T-helper 1 cell treated with Interleukin-12 subunit alpha and Interleukin-12 subunit beta and Interleukin-4 antibody, amounts not matched to agents 30 ng/mL and 1 ng/mL, for 36 hours (primary cell): ENCODE measurements at regions not wholly inside any gene's neighbourhood (a gene's known extent, or its start where the extent isn't known, plus 50 kb on each side); places are given as distances from the start of the nearest gene placed in this dataset.

ENCODE experiments used
- intact Hi-C: fragments of 100-400 bp; cut with micrococcal nuclease; formaldehyde crosslinking; loops from one replicate; pipeline ENCODE4 v1.15.1; 2024

DNA sequence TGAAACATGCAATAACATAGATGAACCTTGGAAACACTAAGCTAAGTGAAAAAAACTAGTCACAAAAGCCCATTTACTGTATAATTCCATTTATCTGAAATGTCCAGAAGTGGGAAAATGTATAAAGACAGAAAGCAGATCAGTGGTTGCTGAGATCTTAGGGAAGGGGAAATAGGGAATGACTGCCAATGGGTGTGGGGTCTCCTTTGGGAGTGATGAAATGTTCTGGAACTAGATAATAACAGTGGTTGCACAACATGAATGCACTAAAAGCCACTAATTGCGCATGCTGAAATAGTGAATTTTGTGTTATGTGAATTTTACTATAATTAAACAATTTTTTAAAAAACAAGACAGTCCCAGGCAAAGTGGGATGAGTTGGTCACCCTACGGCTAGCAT lies 472.8 kb downstream of the CCDC171 start:
- intact Hi-C loops = no loop called here

DNA sequence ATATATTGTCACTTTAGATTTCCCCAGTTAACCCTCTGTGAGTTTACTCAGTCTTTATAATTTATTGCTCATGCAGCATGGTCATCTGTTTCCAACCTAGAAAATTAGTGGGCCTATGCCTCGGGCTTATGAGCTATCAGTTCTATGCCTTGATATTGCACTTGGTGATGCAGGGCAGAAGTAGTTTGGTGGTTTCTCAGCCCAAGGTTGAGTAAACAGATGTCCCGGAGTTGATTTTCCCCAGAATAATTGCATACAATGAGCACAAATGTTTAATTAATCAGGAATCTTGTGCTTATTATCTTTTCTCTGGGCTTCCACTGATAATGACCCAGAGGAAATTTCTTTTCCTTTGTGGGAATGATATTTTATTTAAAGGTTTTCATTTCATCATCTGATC lies 474.0 kb downstream of the CCDC171 start:
- intact Hi-C loops = no loop called here

DNA sequence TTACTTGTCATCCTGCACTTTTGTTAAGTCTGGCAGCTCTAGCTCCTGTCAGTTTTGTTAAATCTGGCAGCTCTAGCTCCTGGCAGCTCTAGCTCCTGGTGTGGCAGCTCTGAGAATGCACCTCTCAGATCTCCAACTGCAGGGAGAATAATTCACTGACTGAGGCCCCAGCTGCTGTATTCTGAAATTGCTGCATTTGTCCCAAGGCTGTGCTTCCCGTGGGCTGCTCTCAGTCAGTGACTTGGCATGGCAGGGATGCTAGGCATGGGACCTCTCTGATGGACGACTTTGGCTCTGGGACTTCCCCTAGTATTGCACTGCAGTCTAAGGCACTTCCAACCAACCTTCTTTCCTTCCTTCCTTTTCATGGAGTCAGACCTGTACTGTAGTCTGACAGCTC lies 475.7 kb downstream of the CCDC171 start:
- intact Hi-C loops = no loop called here

DNA sequence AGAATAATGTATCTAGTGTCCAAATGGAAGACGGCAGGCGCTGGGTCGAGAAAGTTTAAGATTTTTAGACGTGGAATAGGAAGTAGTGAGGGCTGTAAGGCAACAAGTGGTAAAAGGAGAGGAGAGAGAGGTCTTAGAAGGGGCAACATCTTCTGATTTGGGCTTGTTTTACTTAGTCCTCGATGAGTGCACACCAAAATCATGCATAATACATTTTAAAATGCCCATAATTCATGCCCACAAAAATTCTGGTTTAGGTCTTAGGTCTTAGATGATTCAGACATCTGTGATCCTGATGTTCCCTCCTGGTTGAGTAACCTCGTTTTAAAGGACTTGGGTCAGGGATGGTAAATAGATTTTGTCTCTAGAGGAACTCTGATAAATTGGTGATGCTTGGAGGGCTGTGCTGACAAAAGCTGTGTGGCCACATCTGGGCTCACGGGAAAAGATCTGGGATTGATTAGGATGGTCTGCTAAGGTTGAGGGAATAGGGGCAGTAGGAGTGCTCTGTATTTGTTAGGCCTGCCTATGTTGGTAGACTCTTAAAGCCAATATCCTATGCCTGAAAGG lies 476.3 kb downstream of the CCDC171 start:
- intact Hi-C loops = no loop called here

DNA sequence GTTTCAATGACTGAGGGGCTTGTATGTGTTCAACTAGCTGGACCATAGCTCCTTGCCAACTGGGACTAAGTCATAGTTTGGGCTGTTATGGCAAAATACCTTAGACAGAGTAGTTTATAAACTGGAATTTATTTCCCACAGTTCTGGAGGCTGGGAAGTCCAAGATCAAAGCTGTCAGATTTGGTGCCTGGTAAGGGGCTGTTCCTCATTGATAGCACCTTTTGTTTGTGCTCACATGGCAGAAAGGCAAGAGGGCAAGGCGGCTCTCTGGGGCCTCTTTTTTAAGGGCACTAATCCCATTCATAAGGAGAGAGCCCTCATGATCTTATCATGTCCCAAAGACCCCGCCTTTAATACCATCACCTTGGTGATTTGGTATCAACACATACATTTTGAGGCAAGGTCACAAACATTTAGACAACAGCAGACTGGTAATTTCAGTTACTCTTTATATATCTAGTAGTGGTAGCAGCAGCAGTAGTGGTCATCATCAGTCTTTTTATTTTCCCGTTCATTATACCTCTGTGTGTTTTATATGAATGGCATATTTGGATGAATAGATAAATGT lies 477.0 kb downstream of the CCDC171 start:
- intact Hi-C loops = loop anchor here (10.0 kb wide), 1 partner anchor 105 kb away; no protein-coding TSS in a partner anchor

DNA sequence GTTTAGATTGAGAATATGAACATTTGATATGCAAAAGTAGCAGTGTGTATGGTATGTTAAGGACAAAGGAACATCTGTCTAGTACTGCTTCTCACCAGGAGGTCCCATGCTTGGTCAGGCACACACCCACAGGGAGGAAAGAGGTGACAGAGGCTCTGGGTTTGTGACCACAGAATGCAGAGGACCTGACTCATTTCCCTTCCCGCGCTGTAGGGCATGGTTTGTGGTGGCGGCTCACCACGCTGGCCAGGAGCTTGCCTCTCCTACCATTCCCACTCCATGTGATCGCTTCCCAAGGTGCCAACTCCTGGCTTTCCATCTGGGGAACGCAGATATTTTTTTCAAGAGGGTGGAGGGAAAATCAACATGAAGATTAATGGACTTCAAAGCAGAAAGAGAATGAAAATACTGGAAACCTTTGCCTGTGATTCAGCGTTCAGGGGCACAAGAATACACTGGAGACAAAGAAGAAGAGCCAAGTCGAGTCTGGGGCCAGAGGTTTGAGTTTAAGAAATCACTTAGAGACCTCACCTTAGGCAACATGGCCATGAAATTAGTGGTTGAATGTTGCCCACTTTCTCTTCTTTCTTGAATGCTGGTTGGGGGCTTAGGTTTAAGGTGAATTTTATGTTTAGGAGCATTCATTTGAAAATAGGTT lies 477.8 kb downstream of the CCDC171 start:
- intact Hi-C loops = loop anchor here (10.0 kb wide), 1 partner anchor 104 kb away; no protein-coding TSS in a partner anchor

DNA sequence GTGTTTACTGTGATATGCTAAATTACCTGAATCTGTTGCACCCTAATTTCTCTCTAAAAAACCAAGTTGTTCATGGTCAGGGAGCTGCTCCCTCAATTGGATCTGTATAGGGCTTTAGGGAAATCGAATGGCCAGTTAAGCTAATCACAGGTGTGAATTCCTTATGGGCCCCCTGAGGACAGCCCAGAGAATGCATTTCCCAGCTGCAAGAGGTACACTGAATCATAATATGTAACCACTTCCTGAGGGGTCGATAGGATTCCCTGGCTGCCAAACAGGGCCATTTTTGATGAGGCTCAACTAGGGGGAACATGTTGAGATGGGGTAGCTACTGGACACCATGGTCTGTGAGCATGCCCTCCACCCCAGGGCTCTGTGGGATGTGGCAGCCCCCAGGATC lies 478.6 kb downstream of the CCDC171 start:
- intact Hi-C loops = loop anchor here (10.0 kb wide), 1 partner anchor 103 kb away; no protein-coding TSS in a partner anchor

DNA sequence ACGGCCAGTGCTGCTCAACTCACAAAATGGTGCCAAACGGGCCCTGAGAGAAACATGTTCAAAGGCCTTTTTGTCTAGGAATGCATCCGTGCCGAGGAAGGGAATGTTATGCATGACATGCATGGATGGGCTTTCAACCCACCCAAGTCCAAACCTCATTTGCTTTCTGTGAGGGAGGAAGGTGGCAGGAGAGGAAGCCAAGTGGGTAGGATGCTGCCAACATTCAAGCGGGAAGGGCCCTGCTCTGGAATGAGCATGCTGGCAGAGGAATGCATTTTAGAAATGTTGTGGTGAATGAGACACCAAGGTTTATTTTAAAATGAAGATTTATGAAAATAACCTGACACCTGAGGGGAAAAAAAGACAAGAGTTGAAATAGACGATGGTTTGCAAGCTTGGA lies 479.1 kb downstream of the CCDC171 start:
- intact Hi-C loops = loop anchor here (10.0 kb wide), 1 partner anchor 103 kb away; no protein-coding TSS in a partner anchor

DNA sequence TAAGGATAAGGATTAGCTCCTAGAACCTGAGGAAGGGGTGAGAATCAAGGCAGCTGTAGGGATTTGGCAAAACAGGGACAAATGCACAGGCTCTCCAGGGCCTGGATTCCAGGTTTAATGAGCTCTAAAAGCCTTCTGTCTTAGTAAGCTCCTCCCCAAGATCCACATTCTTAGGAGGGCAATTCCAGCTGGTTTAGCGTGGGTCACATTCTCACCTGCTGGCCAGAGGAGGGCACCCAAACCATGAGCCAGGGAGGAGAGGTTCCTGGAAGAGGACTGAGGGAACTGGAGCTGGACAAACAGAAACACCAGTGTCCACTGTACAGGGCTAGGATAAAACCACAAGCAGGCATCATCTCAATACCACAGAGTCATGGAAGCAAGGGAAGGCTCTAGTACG lies 480.0 kb downstream of the CCDC171 start:
- intact Hi-C loops = loop anchor here (10.0 kb wide), 1 partner anchor 102 kb away; no protein-coding TSS in a partner anchor

DNA sequence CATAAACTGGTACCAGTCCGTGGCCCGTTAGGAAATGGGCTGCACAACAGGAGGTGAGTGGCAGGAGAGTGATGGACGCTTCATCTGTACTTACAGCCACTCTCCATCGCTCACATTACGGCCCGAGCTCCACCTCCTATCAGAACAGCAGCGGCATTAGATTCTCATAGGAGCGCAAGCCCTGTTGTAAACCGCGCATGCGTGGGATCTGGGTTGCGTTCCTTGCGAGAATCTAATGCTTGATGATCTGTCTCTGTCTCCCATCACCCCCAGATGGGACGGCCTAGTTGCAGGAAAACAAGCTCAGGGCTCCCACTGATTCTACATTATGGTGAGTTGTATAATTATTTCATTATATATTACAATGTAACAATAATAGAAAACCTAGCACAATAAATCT lies 480.4 kb downstream of the CCDC171 start:
- intact Hi-C loops = loop anchor here (10.0 kb wide), 1 partner anchor 102 kb away; no protein-coding TSS in a partner anchor

DNA sequence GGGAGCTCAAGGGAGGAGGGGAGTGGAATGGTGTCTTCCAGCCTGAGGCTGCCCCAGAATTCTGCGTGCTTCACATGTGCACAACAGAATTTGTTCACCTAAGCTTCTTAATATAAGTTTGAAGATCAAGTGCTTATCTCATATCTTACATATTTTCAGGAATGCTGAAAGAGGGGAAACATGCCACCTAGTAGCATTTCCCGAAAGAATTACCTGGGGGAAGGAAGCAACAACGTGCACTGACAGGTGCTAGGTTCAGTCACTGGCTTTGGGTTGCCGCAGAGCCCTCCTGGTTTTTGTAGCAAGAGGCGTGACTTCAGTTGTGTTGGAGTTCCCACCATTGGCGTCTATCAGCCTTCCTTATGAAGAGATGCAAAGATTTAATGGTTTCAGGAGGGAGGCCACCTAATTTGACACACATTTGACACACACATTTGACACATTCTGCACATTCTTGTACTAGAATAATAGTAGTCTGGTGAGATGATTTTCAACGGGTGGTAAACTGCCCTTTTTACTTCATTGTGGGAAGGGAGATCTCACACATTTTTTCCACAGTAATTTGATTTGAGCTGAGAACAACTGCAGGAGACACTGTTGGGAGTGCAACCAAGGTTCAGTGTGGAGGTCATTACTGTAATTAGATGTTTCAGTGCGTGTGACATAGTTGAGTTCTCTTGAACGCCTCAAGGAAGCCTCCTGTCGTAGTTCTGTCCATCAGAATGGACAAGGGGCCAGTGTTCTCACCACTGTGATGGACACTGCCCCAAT lies 481.3 kb downstream of the CCDC171 start:
- intact Hi-C loops = loop anchor here (10.0 kb wide), 1 partner anchor 101 kb away; no protein-coding TSS in a partner anchor

DNA sequence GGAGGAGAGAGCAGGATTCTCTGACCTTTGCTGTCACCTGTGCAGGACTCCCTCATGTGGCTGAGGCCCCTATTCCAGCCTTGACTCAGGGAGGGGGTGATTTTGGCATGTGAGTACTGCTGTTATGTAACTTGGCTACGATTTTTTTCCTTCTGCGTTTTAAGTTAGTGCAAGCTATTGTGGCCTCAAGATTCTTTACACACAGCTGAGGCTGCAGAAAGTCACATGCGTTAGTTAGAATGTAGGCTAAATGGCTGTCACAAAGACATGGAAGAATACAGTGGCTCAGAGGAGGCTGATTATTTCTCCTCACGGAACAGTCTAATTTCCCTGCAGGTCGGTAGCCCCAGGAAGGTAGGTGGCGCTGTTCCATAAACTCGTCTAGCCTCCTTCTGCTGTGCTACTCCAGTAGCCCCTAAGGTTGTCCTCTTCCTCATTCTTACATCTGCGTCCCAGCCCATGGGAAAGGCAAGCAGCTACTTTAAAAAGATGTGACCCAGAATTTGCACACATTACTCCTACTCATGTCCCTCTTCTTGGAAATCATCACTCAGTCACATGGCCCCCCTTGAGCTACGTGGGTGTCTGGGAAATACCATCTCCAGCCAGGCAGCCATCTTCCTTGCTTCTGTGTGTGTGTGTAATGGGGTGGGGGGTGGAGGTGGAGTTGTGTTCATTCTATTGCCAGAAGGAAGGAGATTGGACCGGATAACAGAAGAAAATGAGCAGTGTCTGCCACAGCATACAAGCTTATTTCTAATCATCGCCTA lies 486.6 kb downstream of the CCDC171 start:
- intact Hi-C loops = loop anchor here (10.0 kb wide), 1 partner anchor 95 kb away; no protein-coding TSS in a partner anchor

DNA sequence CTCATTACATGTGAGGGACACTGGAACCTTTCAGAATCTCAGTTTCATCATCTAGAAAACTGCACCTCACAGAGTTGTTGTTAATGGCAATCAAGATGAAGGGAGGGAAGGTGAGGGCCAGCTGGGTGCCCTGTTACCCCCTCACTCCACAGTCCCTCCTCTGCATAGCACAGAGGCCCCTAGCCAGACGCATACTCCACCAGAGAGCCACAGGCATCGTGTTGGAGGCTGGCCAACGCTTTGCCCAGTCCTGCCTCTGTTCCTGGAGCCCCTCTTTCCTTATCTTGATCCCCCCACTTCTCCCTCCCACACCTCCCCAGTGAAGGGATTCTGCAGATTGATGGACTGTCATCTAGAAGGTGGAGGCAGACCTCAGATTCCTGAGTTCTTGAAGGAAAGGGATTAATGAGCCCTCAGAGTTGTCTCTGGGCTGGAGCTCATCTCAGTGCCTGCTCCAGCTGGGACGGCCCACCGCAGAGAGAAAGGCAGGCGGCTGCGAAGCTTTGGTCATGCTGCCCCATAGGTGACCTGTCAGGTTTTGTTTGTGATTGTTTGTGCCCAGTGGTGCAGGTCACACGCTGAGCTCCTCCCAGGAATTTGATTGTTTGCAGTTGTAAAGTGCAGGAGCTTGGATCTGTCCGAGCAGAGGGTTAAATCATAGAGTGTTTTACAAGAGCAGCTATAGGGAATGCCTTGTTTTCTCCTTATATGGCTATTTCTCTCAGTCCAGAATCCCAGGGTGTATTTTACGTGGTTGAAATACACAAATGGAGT lies 487.3 kb downstream of the CCDC171 start:
- intact Hi-C loops = loop anchor here (10.0 kb wide), 1 partner anchor 95 kb away; no protein-coding TSS in a partner anchor

DNA sequence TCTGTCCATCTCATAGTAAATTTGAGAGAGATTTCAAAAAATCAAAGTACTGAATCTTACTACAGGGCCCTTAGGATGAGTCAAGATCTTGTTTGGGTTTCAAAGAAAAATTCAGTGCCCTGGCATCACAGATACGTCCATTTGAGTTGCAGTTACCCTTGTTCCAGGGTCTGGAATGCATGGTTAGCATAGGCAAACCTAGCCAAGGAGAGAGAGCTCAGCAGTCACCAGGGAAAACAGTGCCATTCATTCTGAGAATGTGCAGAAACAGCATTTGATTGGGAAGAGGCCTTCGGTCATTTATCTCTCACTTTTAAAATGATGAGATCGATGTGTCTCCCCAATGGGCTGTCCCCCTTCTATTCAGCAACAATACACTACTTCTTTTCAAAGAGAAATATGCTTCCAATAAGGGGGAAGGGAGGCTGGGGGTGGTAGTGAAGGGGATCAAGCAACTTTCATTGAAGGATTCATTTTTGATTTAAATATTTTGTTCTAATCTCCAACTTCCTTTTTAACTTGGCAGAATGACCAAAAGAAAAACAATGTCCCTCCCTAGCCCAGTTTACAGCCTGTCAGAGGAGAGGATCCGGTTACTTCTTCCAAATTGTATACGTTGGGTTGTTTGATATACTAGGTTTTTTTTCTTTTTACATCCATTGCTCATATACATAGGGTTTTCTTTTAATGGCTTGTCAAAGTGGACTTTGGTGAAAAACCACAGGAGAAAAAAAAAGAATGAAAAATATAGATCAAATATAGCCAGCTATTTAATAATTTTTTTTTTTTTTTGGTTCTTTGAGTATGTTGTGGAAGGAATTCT lies 491.1 kb downstream of the CCDC171 start:
- intact Hi-C loops = no loop called here

DNA sequence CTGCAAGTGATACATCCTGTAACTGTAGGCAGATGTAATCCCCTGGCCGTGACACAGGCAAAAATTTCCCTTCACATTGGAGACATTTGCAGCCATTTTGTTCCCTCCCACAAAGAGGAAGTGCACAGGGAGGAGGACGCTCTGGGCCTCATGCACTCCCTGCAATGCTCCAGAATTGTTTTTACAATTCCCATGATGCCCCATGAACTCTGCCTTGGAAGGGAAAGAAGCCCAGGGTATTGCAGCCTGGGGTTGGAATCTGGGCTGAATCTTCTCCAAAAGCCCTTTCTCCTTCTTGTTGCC lies 491.7 kb downstream of the CCDC171 start:
- intact Hi-C loops = no loop called here

DNA sequence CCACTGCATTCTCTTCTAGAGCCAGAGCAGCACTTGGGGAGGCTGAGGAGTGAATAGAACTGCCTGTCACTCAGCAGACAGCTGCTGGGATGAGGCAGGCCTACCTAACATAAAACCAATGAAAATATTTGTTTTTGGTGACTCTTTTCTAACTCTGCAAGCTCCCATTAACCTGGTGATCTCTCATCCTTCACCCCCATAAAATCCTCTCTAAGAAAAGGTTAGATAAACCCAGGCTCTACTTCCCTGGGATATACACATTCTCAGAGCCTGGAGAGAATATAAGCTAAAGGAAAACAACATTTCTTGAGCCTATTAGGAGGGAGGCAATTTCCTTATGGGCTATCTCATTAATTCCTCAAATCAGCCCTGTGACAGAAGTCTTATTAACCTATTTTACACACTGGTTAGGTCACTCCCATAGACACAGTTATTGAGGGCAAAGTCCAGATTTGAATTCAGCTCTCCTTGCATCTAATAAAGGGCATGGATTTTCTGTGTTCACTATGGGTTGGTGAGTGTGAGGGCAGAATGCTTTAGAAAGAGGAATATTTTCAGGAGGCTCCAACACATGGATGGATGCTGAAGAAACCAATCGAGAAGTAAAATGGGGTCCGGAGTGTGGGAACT lies 492.9 kb downstream of the CCDC171 start:
- intact Hi-C loops = no loop called here

DNA sequence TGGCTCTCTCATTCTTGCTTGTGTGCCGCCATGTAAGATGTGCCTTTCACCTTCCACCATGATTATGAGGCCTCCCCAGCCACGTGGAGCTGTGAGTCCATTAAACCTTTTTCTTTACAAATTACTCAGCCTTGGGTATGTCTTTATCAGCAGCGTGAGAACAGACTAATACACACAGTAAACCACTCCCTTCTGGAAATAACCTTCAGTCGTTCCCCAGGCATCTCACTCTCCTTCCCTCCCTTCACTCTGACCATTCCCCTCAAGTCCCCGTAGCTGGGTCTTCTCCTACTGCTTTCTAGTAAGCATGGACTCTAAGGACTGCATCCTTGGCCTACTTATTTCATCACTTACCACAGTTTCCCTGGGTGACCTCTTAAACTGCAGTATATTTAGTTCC lies 493.9 kb downstream of the CCDC171 start:
- intact Hi-C loops = no loop called here

DNA sequence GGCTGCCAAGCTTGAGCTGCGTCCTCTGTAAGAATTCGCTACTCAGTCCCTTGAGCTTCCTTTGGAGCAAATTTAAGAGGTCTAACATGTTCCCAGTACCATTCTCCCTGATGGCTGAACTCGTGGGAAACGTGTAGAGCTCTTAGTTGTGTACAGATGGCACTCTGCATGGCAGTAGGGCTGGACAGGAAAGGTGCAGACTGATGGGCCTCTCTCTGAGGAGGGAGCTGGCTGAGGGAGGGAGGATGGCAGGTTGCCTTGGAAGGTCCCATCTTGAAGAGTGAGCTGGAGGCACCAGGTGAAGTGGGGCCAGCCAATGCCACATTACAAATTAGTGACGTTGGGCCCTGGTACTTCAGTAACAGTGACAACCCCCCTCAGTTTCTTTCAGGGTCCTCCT lies 495.3 kb downstream of the CCDC171 start:
- intact Hi-C loops = no loop called here

DNA sequence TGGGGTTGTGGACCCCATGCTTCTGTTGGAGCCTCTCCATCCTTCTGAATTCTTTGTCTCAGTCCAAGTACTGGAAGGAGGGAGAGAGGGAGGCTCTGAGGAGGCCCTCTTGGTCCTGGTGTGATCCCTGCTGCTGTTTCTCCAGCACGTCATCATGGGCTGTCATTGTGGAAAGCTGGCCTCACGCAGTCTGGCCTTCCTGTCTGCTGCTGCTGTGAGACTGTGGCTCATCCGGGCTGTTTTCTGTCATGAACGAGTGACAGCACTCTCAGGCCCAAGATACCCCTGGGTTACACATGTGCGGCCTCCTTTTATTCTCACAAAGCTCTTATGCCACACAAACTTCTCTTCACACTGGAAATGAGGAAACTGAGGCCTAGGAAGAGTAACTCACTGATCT lies 499.3 kb downstream of the CCDC171 start:
- intact Hi-C loops = no loop called here
